HG02763 (cell line): ENCODE measurements at regions not wholly inside any gene's neighbourhood (a gene's known extent, or its start where the extent isn't known, plus 50 kb on each side); places are given as distances from the start of the nearest gene placed in this dataset.

ENCODE experiments used
- ATAC-seq: cut with Tn5 transposase; IDR thresholded peaks from one replicate; pipeline ENCODE4 v1.9.1; 2021; ENCODE audit warnings: mild to moderate bottlenecking, moderate library complexity; ENCODE audit not compliant: unreplicated experiment

DNA sequence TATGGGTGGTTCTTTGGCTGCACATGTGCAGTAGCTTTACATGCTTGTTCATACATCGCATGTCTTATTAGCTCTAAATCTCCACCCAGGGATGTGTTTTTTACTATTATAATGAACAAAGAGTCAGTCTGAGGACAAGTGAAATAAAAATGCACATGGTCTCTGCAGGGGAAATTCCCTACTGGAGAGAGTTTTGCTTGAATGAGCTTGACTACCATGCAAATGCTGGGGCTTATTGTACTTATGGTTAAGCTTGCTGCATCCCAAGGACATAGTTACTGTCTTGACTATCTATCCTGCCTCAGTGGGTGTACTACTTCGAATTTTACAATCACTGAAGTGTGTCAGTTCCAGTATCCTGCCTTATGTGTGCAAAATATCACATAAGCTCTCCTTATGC, 362.7 kb downstream of the TDRD15 start:
- no peak for ATAC-seq

DNA sequence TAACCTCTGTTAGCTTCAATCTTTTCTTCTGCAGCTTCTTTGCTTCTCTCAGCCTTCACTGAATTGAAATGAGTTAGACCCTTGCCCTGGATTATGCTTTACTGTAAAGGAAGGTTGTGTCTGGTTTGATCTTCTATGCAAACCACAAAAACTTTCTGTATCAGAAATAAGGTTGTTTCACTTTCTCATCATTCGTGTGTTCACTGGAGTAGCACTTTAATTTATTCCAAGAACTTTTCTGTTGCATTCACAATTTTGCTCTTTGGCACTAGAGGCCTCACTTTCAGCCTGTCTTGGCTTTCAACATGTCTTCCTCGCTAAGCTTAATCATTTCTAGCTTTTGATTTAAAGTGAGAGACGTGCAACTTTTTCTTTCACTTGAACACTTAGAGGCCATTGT, 365.3 kb downstream of the TDRD15 start:
- no peak for ATAC-seq

DNA sequence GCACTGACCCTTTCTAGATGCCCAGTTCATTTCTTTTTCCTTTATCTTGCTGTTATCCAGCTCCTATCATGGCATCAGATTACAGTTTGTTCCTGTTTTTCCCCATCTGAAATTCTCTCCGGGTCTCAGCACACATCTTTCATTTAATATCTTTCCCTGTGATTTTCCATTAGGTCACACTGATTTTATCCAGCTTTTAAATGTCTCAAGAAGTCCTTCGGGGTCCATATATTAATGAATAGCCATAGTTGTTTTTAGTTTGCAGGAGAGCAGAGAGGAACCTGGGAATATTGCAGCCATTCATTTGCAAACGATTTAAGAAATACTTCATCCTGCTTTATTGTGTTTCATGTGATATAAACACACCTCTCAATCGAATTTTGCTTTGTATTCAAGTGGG, 374.2 kb downstream of the TDRD15 start:
- no peak for ATAC-seq

DNA sequence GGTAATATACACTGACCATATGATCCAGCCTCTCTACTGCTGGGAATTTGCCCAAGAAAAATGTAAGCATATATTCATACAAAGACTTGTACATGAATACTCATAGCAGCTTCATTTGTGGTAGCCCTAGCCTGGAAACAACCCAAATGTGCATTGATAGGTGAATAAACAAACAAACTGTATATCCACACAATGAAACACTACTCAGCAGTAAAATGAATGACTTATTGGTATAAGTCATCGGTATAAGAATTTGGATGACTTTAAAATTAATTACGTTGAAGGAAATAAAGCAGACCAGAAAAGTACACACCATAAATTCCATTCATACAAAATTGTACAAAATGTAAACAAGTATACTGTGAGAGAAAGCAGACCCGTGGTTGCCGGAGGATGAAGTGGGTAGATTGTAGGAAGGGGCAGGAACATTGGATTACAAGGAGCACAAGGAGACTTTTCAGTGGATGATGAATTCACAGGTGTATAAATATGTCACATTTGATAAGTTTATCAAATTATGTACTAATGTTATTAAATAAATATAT, 376.7 kb downstream of the TDRD15 start:
- no peak for ATAC-seq

DNA sequence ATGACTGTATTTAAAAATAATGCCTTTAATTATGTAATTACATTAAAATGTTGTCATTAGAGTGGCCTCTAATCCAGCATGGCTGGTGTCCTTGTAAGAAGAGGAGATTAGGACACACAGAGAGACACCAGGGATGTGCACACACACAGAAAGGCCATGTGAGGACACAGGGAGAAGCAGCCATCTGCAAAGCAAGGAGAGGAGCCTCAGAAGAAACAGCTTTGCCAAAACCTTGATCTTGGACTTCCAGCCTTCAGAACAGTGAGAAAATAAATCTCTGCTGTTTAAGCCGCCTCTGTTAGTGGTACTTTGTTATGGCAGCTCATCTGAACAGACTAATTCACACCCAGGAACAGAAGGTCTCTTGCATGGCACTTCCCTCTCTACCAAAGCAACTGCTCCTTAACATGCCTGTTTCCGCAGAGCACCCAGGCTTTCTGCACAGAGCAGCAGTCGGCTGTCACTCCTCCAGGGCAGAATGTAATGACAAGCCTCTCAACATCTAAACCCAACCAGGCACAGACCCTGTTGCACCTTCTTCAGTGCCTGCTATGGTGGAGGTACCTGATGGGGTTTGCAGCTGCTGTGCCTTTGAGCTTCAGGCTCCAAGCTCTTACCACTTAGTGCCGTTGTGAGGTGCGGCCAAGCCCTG, 377.7 kb downstream of the TDRD15 start:
- ATAC-seq = no peak

DNA sequence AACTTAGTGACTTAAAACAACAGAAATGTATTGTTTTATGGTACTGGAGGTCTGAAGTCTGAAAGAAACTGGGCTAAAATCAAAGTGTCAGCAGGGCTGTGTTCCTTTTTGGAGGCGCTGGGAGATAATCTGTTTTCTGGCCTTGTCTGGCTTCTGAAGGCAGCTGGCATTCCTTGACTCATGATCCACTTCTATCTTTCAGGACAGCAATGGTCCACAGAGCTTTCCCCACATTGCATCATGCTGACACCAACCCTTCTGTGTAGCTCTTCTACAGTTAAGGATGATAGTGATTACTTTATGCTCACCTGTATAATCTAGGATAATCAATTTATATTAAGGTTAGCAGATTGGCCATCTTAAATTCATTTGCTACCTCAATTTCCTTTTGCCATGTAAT, 392.1 kb downstream of the TDRD15 start:
- no peak for ATAC-seq

DNA sequence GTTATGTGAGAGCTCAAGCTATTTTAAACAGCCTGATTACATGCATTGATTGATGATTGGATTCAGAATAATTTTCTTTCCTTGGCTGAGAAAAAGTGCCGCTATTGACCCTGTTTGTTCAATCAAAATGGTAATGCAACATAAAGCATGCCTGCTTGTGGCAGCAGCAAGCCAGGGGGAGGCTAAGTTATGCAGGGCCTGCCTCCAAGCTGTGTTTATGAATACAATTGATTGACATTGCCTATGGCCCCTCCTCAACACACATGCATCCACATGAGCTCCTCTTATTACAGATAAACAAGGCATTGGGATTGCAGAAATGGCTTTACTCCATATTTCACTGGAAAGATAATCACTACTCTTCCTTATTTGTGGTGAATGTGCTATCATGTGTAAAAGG, 395.6 kb downstream of the TDRD15 start:
- ATAC-seq = no peak

DNA sequence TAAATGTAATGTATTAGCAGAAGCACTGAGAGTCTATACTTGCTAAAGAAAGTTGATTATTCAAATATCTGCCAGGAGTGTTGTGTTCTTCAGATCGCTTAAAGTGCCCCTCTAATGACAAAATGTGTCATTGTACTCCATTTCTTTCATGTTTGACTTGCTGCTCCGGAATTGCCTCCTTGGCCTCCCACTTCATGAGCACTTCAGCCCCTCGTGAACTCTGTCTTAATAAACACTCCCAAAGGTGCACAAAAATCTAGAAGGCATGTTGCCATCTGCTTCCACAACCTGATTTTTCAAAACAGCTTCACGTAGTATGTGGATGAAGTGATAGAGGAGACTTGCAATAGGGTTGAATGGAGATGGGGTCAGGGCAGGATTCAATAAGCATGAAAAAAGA, 396.1 kb downstream of the TDRD15 start:
- no peak for ATAC-seq

DNA sequence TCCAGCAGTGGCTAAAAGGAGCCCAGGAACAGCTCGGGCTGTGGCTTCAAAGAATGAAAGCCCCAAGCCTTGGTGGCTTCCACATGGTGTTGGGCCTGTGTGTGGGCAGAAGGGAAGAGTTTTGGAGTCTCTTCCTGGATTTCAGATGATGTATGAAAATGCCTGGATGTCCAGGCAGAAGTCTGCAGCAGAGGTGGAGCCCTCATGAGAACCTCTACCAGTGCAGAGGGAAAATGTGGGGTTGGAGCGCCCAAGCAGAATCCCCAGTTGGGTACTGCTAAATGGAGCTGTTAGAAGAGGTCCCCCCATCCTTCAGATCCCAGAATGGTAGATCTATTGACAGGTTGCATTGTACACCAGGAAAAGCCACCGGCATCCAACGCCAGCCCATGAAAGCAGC, 412.1 kb downstream of the TDRD15 start:
- ATAC-seq = no peak

DNA sequence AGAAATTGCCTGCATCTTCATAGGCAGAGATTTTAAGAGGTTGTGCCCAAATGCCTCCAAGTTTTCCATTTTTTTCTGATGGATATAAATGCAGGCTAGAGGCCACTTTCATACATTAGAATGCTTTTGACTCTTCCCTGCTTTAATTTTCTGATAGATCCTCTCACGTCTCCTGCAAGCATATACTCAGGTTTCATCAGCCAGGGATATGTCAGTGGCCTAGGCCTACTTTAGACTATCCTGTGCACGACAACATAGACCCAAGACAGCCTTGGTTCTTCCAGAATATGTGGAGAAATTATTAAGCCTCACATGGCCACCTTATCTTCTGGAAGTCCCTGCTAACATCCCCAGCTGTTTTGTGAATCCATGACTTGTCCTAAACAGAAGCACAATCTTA, 415.9 kb downstream of the TDRD15 start:
- no peak for ATAC-seq

DNA sequence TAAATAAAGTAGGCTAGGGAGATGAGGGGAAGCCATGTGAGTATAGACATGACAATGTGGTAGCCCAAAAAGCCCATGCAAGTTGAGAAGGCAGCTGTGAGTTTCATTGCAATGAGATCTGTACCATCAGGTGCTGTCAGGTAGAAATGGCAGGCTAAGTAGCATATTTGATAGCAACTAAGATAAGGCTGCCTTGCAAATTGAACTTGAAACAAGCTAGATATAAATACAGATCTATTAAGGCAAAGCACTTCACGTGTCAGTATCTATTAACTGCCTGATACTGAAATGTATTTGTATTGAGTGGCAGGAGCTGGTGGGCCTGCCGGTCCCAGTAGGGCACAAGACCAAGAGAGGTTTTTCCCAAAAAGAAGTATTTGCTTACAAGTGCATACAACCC, 419.9 kb downstream of the TDRD15 start:
- ATAC-seq = no peak

DNA sequence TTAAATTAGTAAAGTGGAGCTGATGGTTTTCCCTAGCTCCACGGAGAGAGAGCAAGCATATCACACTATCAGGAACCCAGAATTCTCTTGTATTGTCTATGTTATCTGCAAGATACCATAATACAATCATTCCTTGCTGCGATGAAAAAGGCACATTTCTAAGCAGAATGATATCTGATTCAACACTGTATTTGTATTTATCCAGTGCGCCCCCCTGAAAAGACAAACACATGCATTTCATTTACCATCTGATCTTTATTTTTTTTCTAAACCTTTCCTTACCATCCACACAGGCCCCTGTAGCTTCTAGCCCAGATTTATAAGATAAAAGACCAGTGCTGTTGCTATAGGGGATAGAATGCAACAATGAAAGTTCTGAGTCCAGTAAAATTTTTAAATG, 420.6 kb downstream of the TDRD15 start:
- ATAC-seq = no peak

DNA sequence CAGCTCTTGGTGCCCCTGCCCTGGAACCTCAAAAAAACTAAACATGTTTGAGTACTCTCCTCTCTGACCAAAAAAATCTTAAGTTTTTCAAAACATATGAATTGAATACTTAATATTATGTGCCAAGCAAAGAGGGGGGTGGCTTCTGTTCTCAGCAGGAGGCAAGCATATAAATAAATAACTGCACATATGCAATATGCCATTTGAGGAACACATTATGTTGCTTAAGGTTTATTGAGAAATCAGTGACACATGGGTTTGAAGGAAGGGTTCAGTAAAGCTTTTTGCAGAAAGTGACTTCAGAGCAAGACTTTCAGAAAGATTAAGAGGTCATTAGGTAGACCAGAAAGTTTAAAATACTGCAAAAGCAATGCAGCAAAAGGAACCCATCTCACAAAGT, 429.2 kb downstream of the TDRD15 start:
- no peak for ATAC-seq

DNA sequence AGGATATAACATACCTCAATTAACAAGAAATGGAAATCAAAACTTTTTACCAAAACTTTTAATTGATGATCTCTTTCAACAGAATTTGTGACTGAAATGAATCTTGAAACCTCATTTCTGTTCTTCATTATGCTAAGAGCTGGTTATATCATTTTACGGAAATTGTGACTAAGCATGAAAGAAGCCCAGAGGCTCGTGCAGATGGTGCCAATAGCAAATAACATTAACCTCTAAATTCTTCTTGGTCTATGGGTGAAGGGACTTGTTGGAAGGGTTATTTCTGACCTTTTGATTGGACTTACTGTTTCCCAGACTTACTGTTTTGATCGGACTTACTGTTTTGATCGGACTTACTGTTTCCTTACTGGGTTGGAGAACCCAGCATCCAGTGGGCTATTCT, 435.6 kb downstream of the TDRD15 start:
- no peak for ATAC-seq

DNA sequence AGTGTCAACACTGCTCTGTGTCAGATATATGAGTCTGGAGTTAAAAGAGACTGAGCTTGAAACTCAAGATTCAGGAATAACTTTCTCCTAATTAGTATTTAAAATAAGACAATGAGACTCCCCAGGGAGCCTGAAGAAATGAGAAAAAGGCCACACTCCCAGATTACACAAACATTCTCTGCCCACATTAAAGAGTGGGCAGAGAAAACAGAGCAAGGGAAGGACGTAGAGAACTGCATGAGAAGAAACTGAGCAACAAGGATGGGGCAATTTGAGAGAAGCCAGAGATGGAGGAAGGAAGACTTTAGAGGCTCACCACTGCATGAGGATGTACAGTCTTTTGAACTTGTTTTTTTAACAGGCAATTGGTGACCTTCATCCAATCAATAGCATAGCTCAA, 438.2 kb downstream of the TDRD15 start:
- no peak for ATAC-seq

DNA sequence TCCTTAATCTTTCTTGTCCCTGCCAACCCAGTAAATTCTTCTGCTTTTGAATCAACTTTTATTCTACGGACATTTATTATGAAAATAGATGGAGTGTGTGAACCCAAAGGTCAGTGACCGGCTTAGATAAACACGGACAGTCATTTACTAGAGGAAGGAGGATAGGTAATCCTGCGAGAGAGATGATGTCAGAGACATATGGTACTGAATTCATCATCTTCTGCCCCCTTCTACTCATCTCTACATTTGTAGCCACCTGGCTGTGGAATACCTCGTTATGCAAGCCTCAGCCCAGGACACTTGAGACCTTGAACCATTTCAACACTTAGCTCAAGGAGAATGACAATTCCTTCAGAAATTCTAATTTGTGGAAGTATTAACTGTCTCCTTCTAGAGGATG, 443.6 kb downstream of the TDRD15 start:
- ATAC-seq = no peak

DNA sequence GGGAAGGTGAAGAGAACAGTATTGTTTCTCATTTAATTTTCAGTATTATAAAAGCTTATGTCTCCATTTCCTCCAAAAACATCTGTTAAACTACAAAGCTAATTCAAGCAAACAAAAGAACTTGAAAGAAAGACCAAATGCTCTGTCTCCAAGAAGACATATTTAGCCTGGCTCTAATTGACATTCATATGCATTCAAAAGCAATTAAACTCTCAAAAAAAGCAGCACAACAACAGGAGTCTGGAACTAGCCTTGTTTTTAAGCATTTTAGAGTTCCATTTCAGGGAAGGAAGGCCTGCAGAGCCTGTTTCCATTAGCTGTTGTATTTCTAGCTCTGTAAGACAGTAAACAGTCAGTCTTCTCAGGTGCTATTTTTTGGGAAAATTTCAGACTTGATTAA, 447.9 kb downstream of the TDRD15 start:
- ATAC-seq = no peak

DNA sequence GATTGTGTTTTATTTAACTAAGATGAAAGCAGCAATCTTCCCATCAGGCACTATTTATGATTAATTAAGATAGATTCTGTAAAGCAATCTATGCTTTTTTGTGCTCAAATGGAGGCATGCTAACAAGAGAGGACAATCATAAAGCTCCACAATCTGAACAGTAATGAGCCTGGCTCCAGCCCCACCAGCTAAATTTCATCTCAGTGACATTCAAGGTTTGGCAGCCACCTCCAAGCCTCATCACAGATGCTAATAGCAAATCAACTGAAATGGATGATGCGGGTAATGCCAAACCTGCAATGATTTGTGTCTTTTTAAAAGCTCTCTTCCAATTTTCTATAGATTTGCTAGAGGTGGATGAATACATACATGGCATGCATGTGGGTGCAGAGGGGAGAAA, 456.6 kb downstream of the TDRD15 start:
- no peak for ATAC-seq

DNA sequence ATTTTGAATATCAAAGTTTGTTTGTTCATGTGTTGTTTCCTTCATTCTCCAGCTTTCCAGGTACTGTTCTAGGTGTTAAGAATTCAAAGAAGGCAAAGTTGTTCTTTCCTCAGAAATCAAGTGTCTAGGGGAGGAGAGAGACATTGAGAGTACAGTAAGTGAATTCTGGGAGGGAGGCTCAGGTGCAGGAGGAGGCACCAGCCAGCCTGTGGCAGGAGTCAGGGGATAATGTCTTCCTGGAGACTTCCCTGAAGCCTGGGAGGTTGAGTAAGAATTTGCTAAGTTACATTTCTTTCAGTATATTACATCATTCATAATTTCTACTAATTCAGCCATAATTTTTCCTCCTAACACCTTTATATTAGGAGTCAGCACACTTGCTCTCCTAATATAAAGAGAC, 462.1 kb downstream of the TDRD15 start:
- no peak for ATAC-seq

DNA sequence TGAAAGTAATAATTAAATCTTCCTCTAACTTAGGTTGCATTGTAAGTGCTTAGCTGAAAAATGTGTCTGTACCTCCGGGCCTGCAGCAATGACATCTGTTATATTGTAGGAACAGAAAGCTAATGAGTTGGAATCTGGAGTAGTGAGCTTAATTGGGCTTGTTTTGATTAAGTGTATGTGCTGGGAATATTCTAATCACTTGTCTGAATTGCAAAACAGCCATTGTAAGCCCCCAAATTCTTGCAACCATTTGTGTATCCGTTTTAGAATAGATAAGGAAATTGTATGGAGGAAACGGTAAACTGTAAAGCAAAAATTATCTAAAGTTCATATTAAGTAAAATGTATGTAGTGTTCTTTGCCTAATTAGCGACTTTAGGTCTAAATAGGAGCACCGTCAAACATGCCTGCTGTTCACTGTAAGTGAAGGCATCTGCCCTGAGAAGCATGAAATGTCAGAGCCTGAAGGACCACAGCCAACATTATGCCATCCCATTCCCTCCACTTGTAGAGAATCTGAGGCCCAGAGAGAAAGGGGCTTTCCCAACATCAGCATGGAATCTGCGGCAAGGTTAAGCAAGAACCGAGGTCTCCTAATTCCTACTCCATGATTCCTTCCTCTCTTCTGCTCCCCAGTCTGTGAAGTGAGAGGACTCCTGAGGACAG, 466.4 kb downstream of the TDRD15 start:
- no peak for ATAC-seq

DNA sequence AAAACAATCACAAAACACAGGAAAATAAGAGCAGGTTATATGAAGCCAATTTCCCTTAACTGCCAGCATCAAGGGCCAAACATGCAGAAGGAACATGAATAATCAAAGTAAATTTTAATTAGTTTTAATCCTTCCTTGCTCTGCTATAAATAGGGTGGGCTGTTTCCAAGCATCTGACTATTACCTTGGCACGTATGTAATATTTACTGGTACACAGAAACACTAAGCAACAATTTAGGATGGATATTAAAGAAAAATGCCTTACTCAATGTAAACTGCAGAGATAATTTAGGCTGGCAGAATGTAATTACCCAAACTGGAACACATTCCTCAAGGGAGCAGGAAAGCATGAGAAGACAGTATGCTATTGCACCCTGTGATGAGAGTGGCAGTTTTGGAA, 468.2 kb downstream of the TDRD15 start:
- ATAC-seq = no peak

DNA sequence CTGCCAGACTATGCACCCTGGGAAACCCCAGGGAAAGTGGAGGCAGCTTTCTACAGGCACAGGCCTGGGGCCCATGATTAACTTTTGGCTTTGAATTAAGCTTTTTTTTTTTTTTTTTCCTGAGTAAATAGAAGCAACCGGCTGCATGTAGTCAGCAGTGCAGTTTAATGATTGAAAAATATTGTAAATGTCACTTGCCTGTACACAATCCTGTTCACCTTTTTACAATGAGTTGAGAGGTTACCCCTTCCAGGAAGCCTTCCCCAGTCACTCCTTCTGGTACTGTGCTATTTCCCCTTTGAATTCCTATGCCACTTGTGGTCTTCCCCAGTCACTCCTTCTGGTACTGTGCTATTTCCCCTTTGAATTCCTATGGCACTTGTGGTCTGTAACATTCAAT, 475.6 kb downstream of the TDRD15 start:
- no peak for ATAC-seq

DNA sequence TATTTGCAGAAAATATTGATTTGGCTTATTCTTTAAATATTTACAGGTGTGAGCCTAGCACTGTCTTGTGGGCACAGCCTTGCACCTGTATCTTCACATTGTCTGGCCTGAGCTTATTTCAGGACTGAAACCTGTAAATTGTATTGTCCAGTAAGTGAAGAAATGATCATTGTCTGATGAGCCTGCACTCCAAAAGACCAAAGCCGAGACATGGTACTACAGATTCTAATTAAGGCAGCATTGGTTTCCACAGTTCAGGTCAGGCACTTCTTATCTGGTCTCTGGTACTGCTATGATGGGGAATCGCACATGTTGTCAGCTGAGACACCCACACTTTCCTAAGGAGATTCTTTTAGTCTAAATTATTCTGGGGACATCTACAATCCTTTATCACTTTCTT, 479.0 kb downstream of the TDRD15 start:
- no peak for ATAC-seq
